HepG2 (cell line): ENCODE measurements at regions not wholly inside any gene's neighbourhood (a gene's known extent, or its start where the extent isn't known, plus 50 kb on each side); places are given as distances from the start of the nearest gene placed in this dataset.

ENCODE experiments used
- ATAC-seq: fragments of 200-7000 bp; cut with Tn5 transposase; 3 replicates; pipeline ENCODE4 v1.9.1; 2020; ENCODE audit warnings: mild to moderate bottlenecking, moderate library complexity
- BruUV-seq: library from RNA; stranded (reverse); fragments of 400-500 nt; replicated peaks from 2 replicates; lab custom pipeline; 2021; lab: Mats Ljungman, UMichigan
- CTCF ChIA-PET: fragments of 300-600 bp; formaldehyde crosslinking; extraction: SDS; loops from one replicate; lab custom pipeline; 2021; ENCODE audit warnings: low total read pairs, inconsistent platforms, low intra/inter-chr PET ratio; lab: Yijun Ruan, JAX
- POLR2A ChIA-PET: fragments of 350-600 bp; sonication (Branson Sonifier 250); formaldehyde crosslinking; loops from one replicate; lab custom pipeline; 2020; ENCODE audit warnings: antibody characterized with exemption, inconsistent platforms; lab: Yijun Ruan, JAX
- DNase-seq: peaks from one replicate; pipeline ENCODE4 v3.0.0-alpha.2; 2015; ENCODE audit warnings: low spot score
- FAIRE-seq: peaks from 3 replicates; lab custom pipeline; 2011; peaks lifted over from hg19 to GRCh38; lab: Jason Lieb, UNC
- H2AFZ ChIP-seq: one replicate; pipeline ENCODE4 v1.6.1; 2011; ENCODE audit warnings: low read length, inconsistent platforms
- H3K27ac ChIP-seq: fragments of 300-600 bp; 3 replicates; pipeline ENCODE4 v1.8.0; 2011; ENCODE audit warnings: mixed run types, mild to moderate bottlenecking, mixed read lengths, low read length, inconsistent platforms; ENCODE audit not compliant: insufficient read depth; ENCODE audit errors: extremely low read length
- H3K27me3 ChIP-seq, 2 experiments: fragments of 200-600 bp in 1 of 2; 2 replicates in 1 of 2; 3 replicates in 1 of 2; pipeline versions ENCODE4 v1.6.0 to v1.8.0; 2011; ENCODE audit warnings: low read length in 2 of 2, mild to moderate bottlenecking in 2 of 2, moderate library complexity in 2 of 2, inconsistent platforms in 1 of 2; ENCODE audit not compliant: insufficient read depth in 2 of 2, control insufficient read depth in 1 of 2
- H3K36me3 ChIP-seq, 2 experiments: fragments of 200-600 bp in 1 of 2; replicated peaks in 1 of 2; 2 replicates in 1 of 2; 3 replicates in 1 of 2; pipeline versions ENCODE4 v1.5.1 to v1.8.0; 2011; ENCODE audit warnings: low read length in 2 of 2, inconsistent platforms in 1 of 2; ENCODE audit not compliant: insufficient read depth in 2 of 2, control insufficient read depth in 1 of 2
- H3K4me1 ChIP-seq: 2 replicates; pipeline ENCODE4 v1.5.1; 2012; ENCODE audit warnings: low read length, inconsistent platforms; ENCODE audit not compliant: insufficient read depth
- H3K4me2 ChIP-seq: 2 replicates; pipeline ENCODE4 v1.6.0; 2011; ENCODE audit warnings: low read depth, low read length, inconsistent platforms
- H3K4me3 ChIP-seq, 3 experiments: fragments of 200-600 bp in 1 of 3; sonication (generic), shearing (Covaris generic) in 1 of 3; replicated peaks in 1 of 3; 2 replicates each; pipeline ENCODE4 v1.5.1; 2011 to 2016; ENCODE audit warnings: low read length in 3 of 3, inconsistent platforms in 2 of 3, low read depth in 2 of 3, mild to moderate bottlenecking in 2 of 3, control low read depth in 1 of 3, mixed read lengths in 1 of 3; ENCODE audit not compliant: insufficient read depth in 1 of 3
- H3K79me2 ChIP-seq: one replicate; pipeline ENCODE4 v1.6.1; 2011; ENCODE audit warnings: low read length, inconsistent platforms; ENCODE audit not compliant: insufficient read depth
- H3K9ac ChIP-seq: 2 replicates; pipeline ENCODE4 v1.6.0; 2011; ENCODE audit warnings: mild to moderate bottlenecking, low read depth, low read length, inconsistent platforms; ENCODE audit not compliant: insufficient read depth
- H3K9me3 ChIP-seq: 2 replicates; pipeline ENCODE4 v1.5.1; 2012; ENCODE audit warnings: mild to moderate bottlenecking, low read length
- H4K20me1 ChIP-seq: 2 replicates; pipeline ENCODE4 v1.6.0; 2011; ENCODE audit warnings: inconsistent platforms, mild to moderate bottlenecking, low read length, moderate library complexity; ENCODE audit not compliant: insufficient read depth
- KLF11 ChIP-seq: IDR thresholded peaks from 2 replicates; pipeline ENCODE4 v1.6.1; 2016; ENCODE audit warnings: missing compliant biosample characterization
- MEF2D ChIP-seq: sonication (generic); formaldehyde crosslinking; IDR thresholded peaks from 2 replicates; pipeline ENCODE4 v1.5.1; 2020; ENCODE audit warnings: mild to moderate bottlenecking, missing genetic modification reagents
- MTF2 ChIP-seq: sonication (generic); formaldehyde crosslinking; IDR thresholded peaks from 2 replicates; pipeline ENCODE4 v1.5.0; 2020; ENCODE audit warnings: missing genetic modification reagents, borderline replicate concordance
- RARG ChIP-seq: sonication (generic); formaldehyde crosslinking; IDR thresholded peaks from 2 replicates; pipeline ENCODE4 v1.4.0; 2020; ENCODE audit warnings: low read depth, mild to moderate bottlenecking, missing genetic modification reagents
- RFXANK ChIP-seq: IDR thresholded peaks from 2 replicates; pipeline ENCODE4 v1.6.1; 2016
- ZSCAN31 ChIP-seq: sonication (generic); formaldehyde crosslinking; IDR thresholded peaks from 2 replicates; pipeline ENCODE4 v1.5.0; 2020; ENCODE audit warnings: low read depth, mild to moderate bottlenecking, missing genetic modification reagents
- WGBS: methylation state at CpG from one replicate; pipeline ENCODE4 v1.1.6; 2017; ENCODE audit warnings: low lambda C conversion rate; 5-methylcytosine and 5-hydroxymethylcytosine counted together
- in situ Hi-C: cut with HindIII; loops from 2 replicates; pipeline ENCODE4 v1.10.0; 2017; ENCODE audit warnings: low pct_unique_long_range_greater_than_20kb; ENCODE audit not compliant: extremely low pct_ligation_motif_present
- intact Hi-C: fragments of 100-400 bp; cut with micrococcal nuclease; formaldehyde crosslinking; loops from one replicate; pipeline ENCODE4 v1.10.0; 2022; ENCODE audit not compliant: unreplicated experiment
- TF ChIP-seq, protein P1 (sequence below): IDR thresholded peaks from 2 replicates; pipeline ENCODE4 v1.6.1; 2016; ENCODE audit warnings: missing compliant biosample characterization, missing genetic modification reagents, borderline replicate concordance
- TF ChIP-seq, protein P2 (sequence below): sonication (generic); formaldehyde crosslinking; IDR thresholded peaks from 2 replicates; pipeline ENCODE4 v1.5.1; 2020; ENCODE audit warnings: missing genetic modification reagents, mild to moderate bottlenecking, borderline replicate concordance
- TF ChIP-seq, protein P3 (sequence below): sonication (generic); formaldehyde crosslinking; IDR thresholded peaks from 2 replicates; pipeline ENCODE4 v1.5.0; 2020; ENCODE audit warnings: missing genetic modification reagents

DNA sequence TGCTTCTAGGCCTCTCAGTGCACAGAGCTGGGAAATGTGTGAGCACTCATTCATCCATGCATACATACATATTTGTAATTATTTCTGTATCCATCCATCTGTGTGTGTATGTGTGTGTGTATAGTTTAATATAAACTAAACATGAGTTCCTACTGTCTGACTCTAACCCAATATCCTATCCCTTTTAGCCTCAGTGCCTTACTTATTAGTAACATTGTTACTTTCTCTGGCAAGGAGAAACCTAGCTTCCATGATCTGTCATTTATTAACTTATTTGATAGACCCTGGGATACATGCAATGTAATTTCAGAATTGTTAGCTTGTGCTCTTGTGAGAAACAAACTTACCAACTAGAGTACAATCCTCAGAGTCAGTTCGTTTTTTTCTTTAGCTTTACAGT, 59.0 kb upstream of the WSCD1 start:
- Histone ChIP-seq H3K36me3 (no peaks in the 10 kb centered on the region), H4K20me1 (no peaks in the 10 kb centered on the region), H2AFZ (no peak overlapping the region), H3K4me1 (no peaks in the 10 kb centered on the region), H3K4me2 (no peak overlapping the region), H3K27me3 (no peaks in the 10 kb centered on the region), H3K4me3 (no peak overlapping the region), H3K9me3 (no peaks in the 10 kb centered on the region), H3K9ac (no peak overlapping the region), H3K27ac (no peak overlapping the region), H3K79me2 (no peaks in the 10 kb centered on the region)
- in situ Hi-C loops (no loop called here), intact Hi-C loops (no loop called here)
- CTCF ChIA-PET = no interaction called here
- no peak for ATAC-seq
- TF ChIP-seq MTF2 (CRISPR knock-in tag) (no peak), MEF2D (CRISPR knock-in tag) (no peak), RARG (no peak), RFXANK (CRISPR knock-in tag) (no peak), KLF11 (CRISPR knock-in tag) (no peak)
- TF ChIP-seq, protein P1, sequence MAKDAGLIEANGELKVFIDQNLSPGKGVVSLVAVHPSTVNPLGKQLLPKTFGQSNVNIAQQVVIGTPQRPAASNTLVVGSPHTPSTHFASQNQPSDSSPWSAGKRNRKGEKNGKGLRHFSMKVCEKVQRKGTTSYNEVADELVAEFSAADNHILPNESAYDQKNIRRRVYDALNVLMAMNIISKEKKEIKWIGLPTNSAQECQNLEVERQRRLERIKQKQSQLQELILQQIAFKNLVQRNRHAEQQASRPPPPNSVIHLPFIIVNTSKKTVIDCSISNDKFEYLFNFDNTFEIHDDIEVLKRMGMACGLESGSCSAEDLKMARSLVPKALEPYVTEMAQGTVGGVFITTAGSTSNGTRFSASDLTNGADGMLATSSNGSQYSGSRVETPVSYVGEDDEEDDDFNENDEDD (CRISPR knock-in tag) = no peak
- FAIRE-seq = no peak
- 0% methylated on average over 1 of the region's 1 CpG for WGBS
- DNase-seq = no peak
- no TSS peak for BruUV-seq
- POLR2A ChIA-PET = no interaction called here

DNA sequence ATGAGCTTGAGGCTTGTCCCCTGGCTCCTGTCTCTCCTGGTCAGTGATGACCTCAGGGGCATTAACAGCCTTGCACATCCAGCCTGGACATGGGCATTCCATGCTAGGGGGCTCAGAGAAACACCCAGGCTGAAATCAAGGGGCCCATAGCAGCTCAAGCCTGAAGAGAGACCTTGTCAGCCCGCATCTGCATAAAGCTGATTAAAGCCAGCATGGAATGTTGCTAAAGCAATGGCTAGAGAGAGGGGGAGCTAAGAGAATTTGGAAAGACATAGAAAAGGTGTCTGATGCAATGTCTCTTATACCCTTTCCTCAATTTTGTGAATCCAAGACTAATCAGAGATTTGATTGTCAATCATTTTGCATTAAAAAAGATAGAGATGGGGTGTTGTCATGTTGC, 51.4 kb upstream of the WSCD1 start:
- Histone ChIP-seq H2AFZ (no peak overlapping the region), H3K27me3 (peaks cover 2 to 13% of the 10 kb centered on the region in 2 experiments; a peak in 2 of 5 replicates), H4K20me1 (no peaks in the 10 kb centered on the region), H3K4me2 (no peak overlapping the region), H3K4me3 (no peak overlapping the region), H3K9me3 (no peaks in the 10 kb centered on the region), H3K36me3 (no peaks in the 10 kb centered on the region), H3K27ac (no peak overlapping the region), H3K9ac (no peak overlapping the region), H3K4me1 (no peaks in the 10 kb centered on the region), H3K79me2 (no peaks in the 10 kb centered on the region)
- ChIA-PET CTCF (no interaction called here), POLR2A (no interaction called here)
- intact Hi-C loops = no loop called here
- in situ Hi-C loops = no loop called here
- ATAC-seq (no peak), DNase-seq (no peak), FAIRE-seq (no peak)
- BruUV-seq = no TSS peak
- WGBS = 0% methylated on average over 1 of the region's 1 CpG
- TF ChIP-seq, protein P2, sequence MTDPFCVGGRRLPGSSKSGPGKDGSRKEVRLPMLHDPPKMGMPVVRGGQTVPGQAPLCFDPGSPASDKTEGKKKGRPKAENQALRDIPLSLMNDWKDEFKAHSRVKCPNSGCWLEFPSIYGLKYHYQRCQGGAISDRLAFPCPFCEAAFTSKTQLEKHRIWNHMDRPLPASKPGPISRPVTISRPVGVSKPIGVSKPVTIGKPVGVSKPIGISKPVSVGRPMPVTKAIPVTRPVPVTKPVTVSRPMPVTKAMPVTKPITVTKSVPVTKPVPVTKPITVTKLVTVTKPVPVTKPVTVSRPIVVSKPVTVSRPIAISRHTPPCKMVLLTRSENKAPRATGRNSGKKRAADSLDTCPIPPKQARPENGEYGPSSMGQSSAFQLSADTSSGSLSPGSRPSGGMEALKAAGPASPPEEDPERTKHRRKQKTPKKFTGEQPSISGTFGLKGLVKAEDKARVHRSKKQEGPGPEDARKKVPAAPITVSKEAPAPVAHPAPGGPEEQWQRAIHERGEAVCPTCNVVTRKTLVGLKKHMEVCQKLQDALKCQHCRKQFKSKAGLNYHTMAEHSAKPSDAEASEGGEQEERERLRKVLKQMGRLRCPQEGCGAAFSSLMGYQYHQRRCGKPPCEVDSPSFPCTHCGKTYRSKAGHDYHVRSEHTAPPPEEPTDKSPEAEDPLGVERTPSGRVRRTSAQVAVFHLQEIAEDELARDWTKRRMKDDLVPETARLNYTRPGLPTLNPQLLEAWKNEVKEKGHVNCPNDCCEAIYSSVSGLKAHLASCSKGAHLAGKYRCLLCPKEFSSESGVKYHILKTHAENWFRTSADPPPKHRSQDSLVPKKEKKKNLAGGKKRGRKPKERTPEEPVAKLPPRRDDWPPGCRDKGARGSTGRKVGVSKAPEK (CRISPR knock-in tag) = no peak
- TF ChIP-seq, protein P3, sequence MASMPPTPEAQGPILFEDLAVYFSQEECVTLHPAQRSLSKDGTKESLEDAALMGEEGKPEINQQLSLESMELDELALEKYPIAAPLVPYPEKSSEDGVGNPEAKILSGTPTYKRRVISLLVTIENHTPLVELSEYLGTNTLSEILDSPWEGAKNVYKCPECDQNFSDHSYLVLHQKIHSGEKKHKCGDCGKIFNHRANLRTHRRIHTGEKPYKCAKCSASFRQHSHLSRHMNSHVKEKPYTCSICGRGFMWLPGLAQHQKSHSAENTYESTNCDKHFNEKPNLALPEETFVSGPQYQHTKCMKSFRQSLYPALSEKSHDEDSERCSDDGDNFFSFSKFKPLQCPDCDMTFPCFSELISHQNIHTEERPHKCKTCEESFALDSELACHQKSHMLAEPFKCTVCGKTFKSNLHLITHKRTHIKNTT (CRISPR knock-in tag) = no peak
- no peak for TF ChIP-seq ZSCAN31 (CRISPR knock-in tag)
